Stimulated activated naive CD8-positive, alpha-beta T cell treated with anti-CD3 and anti-CD28 coated beads, Interleukin-15, Interleukin-2, amounts not matched to agents 100 ng/mL and 50 ng/mL, for 24 hours (primary cell): ENCODE measurements at regions not wholly inside any gene's neighbourhood (a gene's known extent, or its start where the extent isn't known, plus 50 kb on each side); places are given as distances from the start of the nearest gene placed in this dataset.

Experiments
- H3K27ac Mint-ChIP-seq: one replicate; pipeline ENCODE4 v1.8.0; 2021; ENCODE audit warnings: mild to moderate bottlenecking, mixed read lengths
- H3K27me3 Mint-ChIP-seq: one replicate; pipeline ENCODE4 v1.8.0; 2021; ENCODE audit warnings: mixed read lengths
- H3K36me3 Mint-ChIP-seq: one replicate; pipeline ENCODE4 v1.8.0; 2021; ENCODE audit warnings: low read depth, mixed read lengths
- H3K4me1 Mint-ChIP-seq: one replicate; pipeline ENCODE4 v1.8.0; 2021; ENCODE audit warnings: low read depth, mixed read lengths
- H3K4me3 Mint-ChIP-seq: one replicate; pipeline ENCODE4 v1.8.0; 2021; ENCODE audit warnings: mild to moderate bottlenecking, mixed read lengths
- H3K9me3 Mint-ChIP-seq: one replicate; pipeline ENCODE4 v1.8.0; 2021; ENCODE audit warnings: mixed read lengths

DNA sequence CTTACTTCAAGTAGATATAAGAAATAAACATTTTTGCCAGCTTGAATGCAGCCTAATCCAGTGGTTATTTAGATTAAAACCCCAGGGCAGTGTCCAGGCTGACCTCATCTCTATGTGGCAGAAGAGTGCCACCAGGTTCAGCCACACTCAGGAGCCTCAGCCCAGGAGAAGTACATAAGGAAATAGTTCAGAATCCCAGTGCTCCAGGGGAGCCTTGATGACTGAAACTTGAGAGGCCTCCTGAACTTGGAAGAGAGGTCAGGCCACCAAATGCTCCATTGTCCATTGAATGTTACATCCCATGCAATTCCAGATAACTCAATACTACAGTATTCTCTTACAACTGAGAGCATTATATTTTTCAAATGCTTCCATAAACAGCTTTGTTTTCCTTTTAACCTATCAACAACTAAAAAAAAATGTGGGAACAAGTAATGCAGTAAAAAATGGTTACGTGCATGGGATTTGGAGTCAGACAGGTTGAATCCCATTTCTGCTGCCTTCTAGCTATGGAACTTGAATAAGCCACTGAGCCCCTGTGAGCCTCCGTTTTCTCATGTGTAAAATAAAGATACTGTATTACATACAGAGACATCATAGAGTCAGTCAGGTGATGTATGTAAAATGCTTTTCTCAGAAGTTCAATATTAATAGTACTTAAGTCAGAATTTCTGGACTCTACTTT, 248.0 kb downstream of the PLPP3 start:
- Mint-ChIP-seq H3K9me3 (peaks cover 4% of the 10 kb centered on the region), H3K27ac (no peak overlapping the region), H3K4me3 (no peak overlapping the region), H3K36me3 (no peaks in the 10 kb centered on the region), H3K4me1 (peaks cover 5% of the 10 kb centered on the region), H3K27me3 (no peaks in the 10 kb centered on the region)

DNA sequence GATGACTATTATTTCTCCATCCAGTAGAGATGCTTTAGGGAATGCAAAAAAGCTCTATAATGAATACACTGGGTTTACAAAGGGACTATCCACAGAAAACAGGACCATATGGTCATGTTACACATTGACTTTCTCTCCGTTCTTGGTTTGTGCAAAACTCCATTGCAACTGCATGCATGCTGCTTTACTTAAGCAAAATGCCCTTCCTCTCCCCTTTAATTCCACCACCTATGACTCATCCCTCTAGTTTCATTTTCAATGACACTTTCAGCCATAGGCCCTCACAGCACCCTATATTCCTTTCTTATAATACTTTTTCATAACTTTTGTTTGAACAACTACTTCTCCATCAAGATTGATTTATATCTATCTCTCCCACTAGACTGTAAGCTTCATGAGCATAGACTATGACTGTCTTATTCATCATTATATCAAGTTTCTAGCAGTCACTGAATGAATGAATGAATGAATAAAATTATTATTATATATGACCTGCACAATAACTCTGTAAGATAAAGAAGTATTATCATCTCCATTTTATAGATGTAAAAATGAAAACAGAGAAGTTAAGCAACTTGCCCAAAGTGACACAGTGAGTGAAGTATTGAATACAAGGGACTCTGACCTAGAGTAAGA, 248.9 kb downstream of the PLPP3 start:
- Mint-ChIP-seq H3K36me3 (no peaks in the 10 kb centered on the region), H3K4me3 (no peak overlapping the region), H3K9me3 (peaks cover 4% of the 10 kb centered on the region), H3K27ac (no peak overlapping the region), H3K27me3 (no peaks in the 10 kb centered on the region), H3K4me1 (peaks cover 5% of the 10 kb centered on the region)

DNA sequence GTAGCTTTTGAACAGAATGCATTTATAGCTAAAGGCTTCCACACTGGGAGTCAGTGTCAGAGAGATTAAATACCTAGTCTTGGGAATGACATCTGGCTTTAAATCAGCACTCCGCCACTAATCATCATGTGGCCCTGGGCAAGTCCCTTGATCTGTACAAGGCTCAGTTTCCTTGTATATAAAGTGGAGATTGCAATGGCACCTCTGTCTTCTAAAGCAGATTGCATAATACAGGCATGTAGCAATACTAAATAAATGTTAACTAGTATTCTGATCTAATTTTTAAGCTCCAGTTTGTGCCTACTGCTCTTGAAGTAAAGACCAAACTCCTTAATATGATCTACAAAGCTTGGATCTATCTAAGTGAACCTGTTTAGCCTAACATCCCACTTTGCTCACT, 249.4 kb downstream of the PLPP3 start:
- no peaks in the 10 kb centered on the region for H3K27me3 Mint-ChIP-seq
- H3K4me1 Mint-ChIP-seq = peaks cover 5% of the 10 kb centered on the region

DNA sequence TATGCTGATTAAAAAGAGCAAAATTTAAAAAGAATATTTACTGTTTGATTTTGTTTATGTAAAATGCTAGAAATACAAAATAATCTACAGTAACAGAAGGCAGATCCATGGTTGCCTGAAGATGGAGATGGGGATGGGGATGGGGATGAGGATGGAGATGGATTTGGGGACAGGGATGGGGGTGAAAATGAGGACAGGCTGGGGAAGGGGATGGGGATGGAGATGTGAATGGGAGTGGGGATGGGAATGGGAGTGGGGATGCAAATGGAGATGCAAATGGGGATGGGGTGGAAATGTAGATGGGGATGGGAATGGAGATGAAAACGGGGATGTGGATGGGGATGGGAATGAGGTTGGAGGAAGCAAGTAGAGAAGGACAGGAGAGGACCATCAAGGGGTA, 252.2 kb downstream of the PLPP3 start:
- H3K27me3 Mint-ChIP-seq = no peaks in the 10 kb centered on the region
- H3K4me3 Mint-ChIP-seq = no peak overlapping the region
- no peak overlapping the region for H3K27ac Mint-ChIP-seq
- H3K36me3 Mint-ChIP-seq = no peaks in the 10 kb centered on the region
- H3K4me1 Mint-ChIP-seq = peaks cover 5% of the 10 kb centered on the region
- peaks cover 4% of the 10 kb centered on the region for H3K9me3 Mint-ChIP-seq

More for the DNA sequence above, 249.4 kb downstream of the PLPP3 start:
- H3K36me3 Mint-ChIP-seq = no peaks in the 10 kb centered on the region
- H3K27ac Mint-ChIP-seq = no peak overlapping the region
- peaks cover 4% of the 10 kb centered on the region for H3K9me3 Mint-ChIP-seq
- no peak overlapping the region for H3K4me3 Mint-ChIP-seq

DNA sequence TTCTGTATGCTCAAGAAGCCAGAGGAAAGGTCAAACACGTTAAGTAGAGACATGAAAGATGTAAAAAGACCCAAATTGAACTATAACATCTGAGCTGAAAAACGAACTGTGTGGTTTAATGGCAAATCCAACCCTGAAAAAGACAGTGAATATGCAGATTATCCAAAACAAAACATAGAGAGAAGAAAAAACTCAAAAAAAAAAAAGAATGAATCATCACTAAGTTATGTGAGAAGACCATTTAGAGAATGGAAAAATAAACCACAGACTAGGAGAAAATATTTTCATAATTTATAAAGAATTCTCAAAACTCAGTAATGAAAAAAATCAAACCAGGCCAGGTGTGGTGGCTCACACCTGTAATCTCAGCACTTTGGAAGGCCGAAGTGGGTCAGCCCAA, 253.3 kb downstream of the PLPP3 start:
- peaks cover 4% of the 10 kb centered on the region for H3K9me3 Mint-ChIP-seq
- peaks cover 5% of the 10 kb centered on the region for H3K4me1 Mint-ChIP-seq
- no peak overlapping the region for H3K27ac Mint-ChIP-seq
- no peaks in the 10 kb centered on the region for H3K27me3 Mint-ChIP-seq
- H3K4me3 Mint-ChIP-seq = no peak overlapping the region
- no peaks in the 10 kb centered on the region for H3K36me3 Mint-ChIP-seq

DNA sequence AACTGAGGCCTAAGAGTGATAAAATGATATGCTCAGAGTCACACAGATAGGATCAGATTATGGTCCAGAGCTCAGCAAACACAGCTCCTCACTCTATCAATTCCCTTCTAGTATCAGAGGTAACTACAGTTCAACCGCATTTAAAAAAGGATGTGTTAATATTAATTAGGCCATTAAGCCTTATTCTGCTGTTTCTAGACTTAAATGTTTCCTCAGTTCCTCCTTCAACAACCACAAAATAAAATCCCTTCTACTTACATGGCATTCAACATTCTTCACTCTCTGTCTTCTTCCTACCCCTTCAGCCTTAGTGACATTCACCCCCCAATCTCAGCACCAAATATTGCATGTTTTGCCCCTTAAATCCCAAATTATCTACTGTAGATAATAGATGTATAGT, 254.9 kb downstream of the PLPP3 start:
- Mint-ChIP-seq H3K36me3 (no peaks in the 10 kb centered on the region), H3K27ac (no peak overlapping the region), H3K9me3 (no peaks in the 10 kb centered on the region), H3K4me3 (no peak overlapping the region), H3K4me1 (no peaks in the 10 kb centered on the region), H3K27me3 (no peaks in the 10 kb centered on the region)

DNA sequence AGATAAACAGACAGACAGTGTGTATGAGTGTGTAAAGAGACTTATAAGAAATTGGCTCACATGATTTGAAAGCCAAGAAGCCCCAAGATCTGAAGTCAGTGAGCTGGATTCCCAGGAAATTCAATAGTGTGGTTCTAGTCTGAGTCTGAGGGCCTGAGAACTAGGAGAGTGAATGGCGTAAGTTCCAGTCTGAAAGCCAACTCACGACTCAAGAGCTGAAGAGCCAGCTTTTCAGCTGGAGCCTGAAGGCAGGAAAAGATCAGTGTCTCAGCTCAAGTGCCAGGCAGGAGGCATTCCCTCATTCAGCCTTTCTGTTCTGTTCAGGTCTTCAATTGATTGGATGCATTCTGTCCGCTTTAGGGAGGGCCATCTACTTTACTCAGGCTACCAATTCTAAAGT, 257.2 kb downstream of the PLPP3 start:
- no peak overlapping the region for H3K27ac Mint-ChIP-seq

DNA sequence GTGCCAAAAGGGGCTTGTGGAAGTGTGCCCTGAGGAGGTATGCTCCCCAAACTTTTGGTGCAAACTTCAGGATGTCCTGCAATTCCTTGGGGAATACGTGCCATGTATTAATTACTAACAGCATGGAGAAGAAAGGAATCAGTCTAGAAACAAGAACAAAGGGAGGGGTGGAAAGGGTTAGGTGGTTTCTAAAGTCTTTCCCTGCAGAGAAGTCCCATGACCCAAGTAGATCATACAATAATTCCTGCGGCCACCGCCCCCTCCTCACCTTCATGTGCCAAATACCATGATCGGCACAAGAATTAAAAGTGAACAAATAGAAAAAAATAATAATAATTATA, 258.2 kb downstream of the PLPP3 start:
- no peaks in the 10 kb centered on the region for H3K27me3 Mint-ChIP-seq
- H3K9me3 Mint-ChIP-seq = no peaks in the 10 kb centered on the region
- no peaks in the 10 kb centered on the region for H3K4me1 Mint-ChIP-seq
- H3K36me3 Mint-ChIP-seq = no peaks in the 10 kb centered on the region
- no peak overlapping the region for H3K4me3 Mint-ChIP-seq
- no peak overlapping the region for H3K27ac Mint-ChIP-seq

More for the DNA sequence above, 257.2 kb downstream of the PLPP3 start:
- Mint-ChIP-seq H3K9me3 (no peaks in the 10 kb centered on the region), H3K4me3 (no peak overlapping the region), H3K27me3 (no peaks in the 10 kb centered on the region), H3K36me3 (no peaks in the 10 kb centered on the region), H3K4me1 (no peaks in the 10 kb centered on the region)

DNA sequence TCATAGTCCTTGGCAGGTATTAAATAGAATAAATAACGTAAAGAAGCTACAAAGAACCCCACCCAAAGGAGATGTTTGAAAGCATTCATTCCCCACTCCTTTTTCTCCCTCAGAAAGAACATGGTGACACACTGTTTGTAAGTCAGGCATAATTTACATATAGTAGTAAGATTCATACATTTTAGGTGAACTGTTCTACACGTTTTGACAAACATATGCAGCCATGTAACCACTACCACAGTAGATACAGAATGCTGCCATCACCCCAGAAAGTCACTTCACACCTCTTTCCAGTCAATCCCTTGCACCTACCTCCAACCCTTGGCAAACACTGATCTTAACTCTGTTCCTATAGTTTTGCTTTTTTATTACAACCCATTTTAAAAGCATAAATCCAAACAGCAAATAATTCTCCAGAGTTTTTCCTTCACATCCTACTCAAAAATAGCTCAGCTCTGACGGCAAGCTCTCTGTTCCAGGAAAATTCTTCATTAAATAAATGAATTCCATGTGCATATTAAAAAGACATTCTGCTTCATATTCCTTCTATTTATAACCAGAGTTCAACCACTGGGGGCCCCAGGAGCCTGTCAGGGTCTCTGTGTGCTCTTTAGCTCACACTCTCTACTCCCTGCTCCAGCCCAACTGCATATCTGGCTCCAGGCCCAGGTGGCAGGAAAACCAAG, 258.8 kb downstream of the PLPP3 start:
- Mint-ChIP-seq H3K4me3 (no peak overlapping the region), H3K9me3 (no peaks in the 10 kb centered on the region), H3K36me3 (no peaks in the 10 kb centered on the region), H3K27ac (no peak overlapping the region), H3K27me3 (no peaks in the 10 kb centered on the region), H3K4me1 (no peaks in the 10 kb centered on the region)

DNA sequence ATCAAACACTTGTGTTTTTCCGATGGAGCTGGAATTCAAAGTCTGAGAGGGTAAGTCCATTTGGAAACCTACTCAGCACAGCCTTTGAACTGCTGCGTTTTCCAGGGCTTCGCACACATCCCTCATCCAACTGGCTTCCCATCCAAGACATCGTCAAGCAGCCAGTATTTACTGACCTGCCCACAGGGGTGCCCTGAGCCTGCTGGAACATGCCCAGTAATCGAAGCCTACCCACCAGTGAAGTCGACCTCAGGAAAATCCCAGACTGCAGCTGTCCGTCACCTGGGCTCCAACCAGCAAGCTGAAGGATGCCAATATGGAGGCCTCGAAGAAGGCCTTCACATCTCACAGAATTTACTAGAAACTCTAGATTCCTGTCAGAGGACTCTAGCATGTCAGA, 261.6 kb downstream of the PLPP3 start:
- H3K36me3 Mint-ChIP-seq = no peaks in the 10 kb centered on the region
- H3K27ac Mint-ChIP-seq = no peak overlapping the region
- H3K4me3 Mint-ChIP-seq = no peak overlapping the region
- H3K9me3 Mint-ChIP-seq = peaks cover 10% of the 10 kb centered on the region
- H3K27me3 Mint-ChIP-seq = no peaks in the 10 kb centered on the region
- no peaks in the 10 kb centered on the region for H3K4me1 Mint-ChIP-seq

DNA sequence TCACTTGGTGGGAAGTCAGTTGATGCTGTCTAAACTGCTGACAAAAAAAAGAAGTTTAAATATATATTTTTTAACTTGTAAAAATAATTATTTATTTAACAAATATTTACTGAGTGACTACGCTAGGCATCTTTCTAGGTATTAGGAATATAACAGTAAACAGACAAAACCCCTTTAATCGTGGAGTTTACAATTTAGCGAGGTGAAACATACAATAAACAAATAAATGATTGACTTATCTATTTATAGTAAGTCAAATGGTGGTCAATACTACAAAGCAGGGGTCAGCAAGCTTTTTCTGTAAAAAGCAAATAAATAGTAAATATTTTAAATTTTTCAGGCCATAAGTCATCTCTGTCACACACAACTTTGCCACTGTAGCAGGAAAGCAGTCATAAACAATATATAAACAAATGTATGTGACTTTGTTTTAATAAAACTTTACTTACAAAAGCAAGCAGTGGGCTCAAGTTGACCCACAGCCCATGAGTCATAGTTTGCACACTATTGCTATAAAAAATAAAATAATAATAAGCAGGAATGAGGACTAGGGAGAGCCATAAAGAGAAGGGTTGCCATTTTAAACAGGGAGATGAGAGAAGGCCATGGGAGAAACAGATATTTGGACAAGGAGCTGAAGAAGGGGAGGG, 263.9 kb downstream of the PLPP3 start:
- Mint-ChIP-seq H3K27ac (no peak overlapping the region), H3K36me3 (no peaks in the 10 kb centered on the region), H3K4me3 (no peak overlapping the region), H3K9me3 (peaks cover 20% of the 10 kb centered on the region), H3K27me3 (peaks cover 10% of the 10 kb centered on the region), H3K4me1 (no peaks in the 10 kb centered on the region)

DNA sequence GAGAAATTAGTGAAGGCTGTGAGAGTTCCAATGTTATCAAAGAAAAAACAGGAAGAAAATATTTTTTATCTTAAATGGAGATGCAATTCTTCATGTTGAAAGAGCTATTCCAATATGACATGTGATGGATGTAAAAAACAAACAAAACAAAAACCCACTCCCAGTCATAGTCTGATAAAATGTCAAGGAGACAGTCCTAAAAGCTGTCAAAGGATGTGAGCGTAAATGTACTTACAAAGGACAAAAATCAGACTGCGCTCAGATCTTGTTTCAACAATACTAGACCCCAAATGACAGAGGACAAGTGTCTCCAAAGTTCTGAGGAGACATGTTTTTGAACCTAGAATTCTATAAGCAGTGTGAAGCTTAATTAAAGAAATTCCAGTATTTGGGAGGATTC, 265.8 kb downstream of the PLPP3 start:
- H3K4me3 Mint-ChIP-seq = no peak overlapping the region
- peaks cover 20% of the 10 kb centered on the region for H3K9me3 Mint-ChIP-seq
- no peaks in the 10 kb centered on the region for H3K4me1 Mint-ChIP-seq
- H3K36me3 Mint-ChIP-seq = no peaks in the 10 kb centered on the region
- H3K27me3 Mint-ChIP-seq = peaks cover 15% of the 10 kb centered on the region
- no peak overlapping the region for H3K27ac Mint-ChIP-seq

DNA sequence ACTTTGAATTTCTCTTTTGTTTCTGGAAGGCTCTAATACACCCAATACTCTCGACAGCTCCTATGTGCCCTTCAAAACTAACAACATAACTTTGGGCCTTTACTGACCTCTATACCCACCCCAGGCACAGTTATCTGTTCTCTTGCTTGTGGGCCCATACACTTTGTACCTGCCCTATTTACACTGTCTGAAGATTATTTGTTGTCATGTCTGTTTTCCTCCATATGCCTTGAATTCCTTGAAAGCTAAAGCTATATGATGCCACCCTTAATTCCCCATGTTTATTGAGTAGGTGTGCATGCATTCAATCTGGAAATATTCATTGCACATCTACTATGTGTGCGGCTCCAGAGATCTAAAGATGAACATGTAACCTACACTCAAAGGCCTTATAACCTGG, 267.6 kb downstream of the PLPP3 start:
- peaks cover 20% of the 10 kb centered on the region for H3K9me3 Mint-ChIP-seq
- no peak overlapping the region for H3K27ac Mint-ChIP-seq
- no peaks in the 10 kb centered on the region for H3K4me1 Mint-ChIP-seq
- no peak overlapping the region for H3K4me3 Mint-ChIP-seq
- H3K36me3 Mint-ChIP-seq = no peaks in the 10 kb centered on the region
- H3K27me3 Mint-ChIP-seq = peaks cover 15% of the 10 kb centered on the region

DNA sequence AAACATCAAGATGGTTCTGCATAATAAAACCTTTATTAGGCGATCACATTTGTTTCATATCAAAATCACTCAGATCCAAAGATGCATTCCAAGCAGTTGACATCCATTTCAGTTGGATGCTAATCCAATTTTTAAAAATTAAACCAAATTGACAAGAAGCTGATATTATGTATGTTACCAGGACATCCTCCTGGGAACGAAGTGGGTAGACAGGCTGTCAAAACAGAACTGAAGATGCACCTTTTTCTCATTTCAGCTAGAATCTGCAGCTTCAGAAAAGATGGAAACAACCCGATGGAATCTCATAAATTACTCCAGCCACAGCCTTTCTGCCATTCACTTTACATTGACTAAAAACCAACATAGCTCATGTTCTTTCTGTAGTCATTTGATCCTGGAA, 268.4 kb downstream of the PLPP3 start:
- H3K27ac Mint-ChIP-seq = no peak overlapping the region
- peaks cover 20% of the 10 kb centered on the region for H3K9me3 Mint-ChIP-seq
- H3K4me3 Mint-ChIP-seq = no peak overlapping the region
- no peaks in the 10 kb centered on the region for H3K36me3 Mint-ChIP-seq
- no peaks in the 10 kb centered on the region for H3K4me1 Mint-ChIP-seq
- peaks cover 15% of the 10 kb centered on the region for H3K27me3 Mint-ChIP-seq

DNA sequence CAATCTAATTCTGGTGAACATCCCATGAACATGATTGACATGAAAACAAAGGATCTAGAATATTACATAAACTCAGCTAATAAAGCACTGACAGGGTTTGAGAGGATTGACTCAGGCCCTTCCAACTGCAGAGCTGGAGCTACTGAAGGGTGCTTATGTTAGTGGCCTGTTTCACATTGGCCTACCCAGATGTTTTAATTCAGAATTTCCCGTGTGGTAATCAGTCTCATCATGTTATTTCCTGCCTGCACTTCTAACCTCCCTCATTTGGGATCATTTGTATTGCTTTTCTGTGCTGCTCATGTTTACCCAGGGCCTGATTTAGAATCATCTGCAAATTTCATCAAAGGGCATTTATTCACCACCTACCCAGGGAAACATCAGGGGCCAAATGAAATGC, 270.3 kb downstream of the PLPP3 start:
- Mint-ChIP-seq H3K9me3 (peaks cover 17% of the 10 kb centered on the region), H3K27ac (no peak overlapping the region), H3K4me1 (no peaks in the 10 kb centered on the region)

More for the DNA sequence above, 270.3 kb downstream of the PLPP3 start:
- Mint-ChIP-seq H3K4me3 (no peak overlapping the region), H3K27me3 (peaks cover 15% of the 10 kb centered on the region), H3K36me3 (no peaks in the 10 kb centered on the region)
